ENCODE measurements at regions not wholly inside any gene's neighbourhood (a gene's known extent, or its start where the extent isn't known, plus 50 kb on each side); places are given as distances from the start of the nearest gene placed in this dataset.

- H3K4me3 ChIP-seq: no peak overlapping the region
- no peaks in the 10 kb centered on the region for H3K36me3 ChIP-seq
- H3K9me3 ChIP-seq: no peaks in the 10 kb centered on the region
- no peak overlapping the region for H3K27ac ChIP-seq
- H3K27me3 ChIP-seq: no peaks in the 10 kb centered on the region
- 88 to 100% methylated on average over 2 to 3 of the region's 3 CpGs for WGBS, 2 donors (ENCODE audit: low coverage in 1 of 2)
- in situ Hi-C loops (cut with MboI; ENCODE audit: low pct_ligation_motif_present in 1 of 4, low pct_unique_long_range_greater_than_20kb in 1 of 4, low sequenced_read_pairs in 3 of 4) (no loop called here), intact Hi-C loops (cut with DNase I; ENCODE audit: low total_unique reads) (no loop called here)
- H3K4me1 ChIP-seq: no peaks in the 10 kb centered on the region
- no peak for TF ChIP-seq EP300 (IDR thresholded peaks at IDR 0.05; ENCODE audit: low read depth)
- TF ChIP-seq POLR2A (IDR thresholded peaks at IDR 0.05): no peak
- no peak for TF ChIP-seq CTCF (IDR thresholded peaks at IDR 0.05)
- no peak for TF ChIP-seq POLR2AphosphoS5 (IDR thresholded peaks at IDR 0.05)
- no peak for DNase-seq
These were observed 390.7 kb upstream of the PIK3R1 start for GRCh38 chr5:67824852-67825251.

GRCh38 chr5:67817652-67818051, 397.9 kb upstream of the PIK3R1 start:
- no peak overlapping the region for H3K27ac ChIP-seq
- in situ Hi-C loops (cut with MboI; ENCODE audit: low pct_ligation_motif_present in 1 of 4, low pct_unique_long_range_greater_than_20kb in 1 of 4, low sequenced_read_pairs in 3 of 4): no loop called here
- peaks cover 6 to 26% (median 18%) of the 10 kb centered on the region in 4 donors for H3K4me1 ChIP-seq
- H3K36me3 ChIP-seq: no peaks in the 10 kb centered on the region
- H3K27me3 ChIP-seq: no peaks in the 10 kb centered on the region
- DNase-seq: no peak
- intact Hi-C loops (cut with DNase I; ENCODE audit: low total_unique reads): no loop called here
- TF ChIP-seq EP300 (IDR thresholded peaks at IDR 0.05; ENCODE audit: low read depth) (no peak), CTCF (IDR thresholded peaks at IDR 0.05) (no peak), POLR2A (IDR thresholded peaks at IDR 0.05) (no peak)
- H3K4me3 ChIP-seq: no peak overlapping the region
- H3K9me3 ChIP-seq: no peaks in the 10 kb centered on the region
- WGBS, 2 donors (ENCODE audit: low coverage in 1 of 2): 86 to 100% methylated on average over 2 to 14 of the region's 14 CpGs

GRCh38 chr5:67816456-67816855, 399.1 kb upstream of the PIK3R1 start:
- in situ Hi-C loops (cut with MboI; ENCODE audit: low pct_ligation_motif_present in 1 of 4, low pct_unique_long_range_greater_than_20kb in 1 of 4, low sequenced_read_pairs in 3 of 4): no loop called here
- Histone ChIP-seq H3K36me3 (no peaks in the 10 kb centered on the region), H3K27ac (no peak overlapping the region), H3K27me3 (no peaks in the 10 kb centered on the region), H3K4me1 (peaks cover 6 to 26% (median 18%) of the 10 kb centered on the region in 4 donors), H3K4me3 (no peak overlapping the region), H3K9me3 (no peaks in the 10 kb centered on the region)
- intact Hi-C loops (cut with DNase I; ENCODE audit: low total_unique reads): no loop called here
- DNase-seq: no peak
- no peak for TF ChIP-seq EP300 (IDR thresholded peaks at IDR 0.05; ENCODE audit: low read depth)
- TF ChIP-seq POLR2A (IDR thresholded peaks at IDR 0.05): no peak
- TF ChIP-seq POLR2AphosphoS5 (IDR thresholded peaks at IDR 0.05): no peak
- no peak for TF ChIP-seq CTCF (IDR thresholded peaks at IDR 0.05)

GRCh38 chr5:67815455-67816391, 399.8 kb upstream of the PIK3R1 start:
- no peaks in the 10 kb centered on the region for H3K27me3 ChIP-seq
- no peaks in the 10 kb centered on the region for H3K36me3 ChIP-seq
- H3K27ac ChIP-seq: peak overlapping the region; percentile 16 to 44 (median 32)
- 76 to 78% methylated on average over 10 of the region's 10 CpGs for WGBS, 2 donors (ENCODE audit: low coverage in 1 of 2)
- H3K4me1 ChIP-seq: peaks cover 6 to 26% (median 18%) of the 10 kb centered on the region in 4 donors
- in situ Hi-C loops (cut with MboI; ENCODE audit: low pct_ligation_motif_present in 1 of 4, low pct_unique_long_range_greater_than_20kb in 1 of 4, low sequenced_read_pairs in 3 of 4) (no loop called here), intact Hi-C loops (cut with DNase I; ENCODE audit: low total_unique reads) (no loop called here)
- H3K9me3 ChIP-seq: no peaks in the 10 kb centered on the region
- no peak for DNase-seq
- TF ChIP-seq CTCF (IDR thresholded peaks at IDR 0.05) (no peak), POLR2A (IDR thresholded peaks at IDR 0.05) (no peak), POLR2AphosphoS5 (IDR thresholded peaks at IDR 0.05) (no peak), EP300 (IDR thresholded peaks at IDR 0.05; ENCODE audit: low read depth) (no peak)
- no peak overlapping the region for H3K4me3 ChIP-seq
